ENCODE measurements at regions not wholly inside any gene's neighbourhood (a gene's known extent, or its start where the extent isn't known, plus 50 kb on each side); places are given as distances from the start of the nearest gene placed in this dataset.

- no peaks in the 10 kb centered on the region for H3K36me3 Mint-ChIP-seq (ENCODE audit: low read depth)
- H3K9me3 Mint-ChIP-seq (ENCODE audit: low read depth), result no peaks in the 10 kb centered on the region
- no peaks in the 10 kb centered on the region for H3K4me1 Mint-ChIP-seq
- no peaks in the 10 kb centered on the region for H3K27me3 Mint-ChIP-seq
- CTCF ChIA-PET, result no interaction called here
- H3K4me3 Mint-ChIP-seq, result no peak overlapping the region
- POLR2A ChIA-PET, result no interaction called here
- intact Hi-C loops (cut with DNase I, micrococcal nuclease), result no loop called here
- ATAC-seq (no peak), DNase-seq (no peak)
- H3K27ac Mint-ChIP-seq, result no peak overlapping the region
Observed at GRCh38 chr5:91541696-91542095, 158.6 kb upstream of the ARRDC3 start.

GRCh38 chr5:91538179-91538578, 155.1 kb upstream of the ARRDC3 start:
- Mint-ChIP-seq H3K27me3 (no peaks in the 10 kb centered on the region), H3K4me1 (no peaks in the 10 kb centered on the region), H3K27ac (no peak overlapping the region), H3K4me3 (no peak overlapping the region), H3K36me3 (ENCODE audit: low read depth) (no peaks in the 10 kb centered on the region), H3K9me3 (ENCODE audit: low read depth) (no peaks in the 10 kb centered on the region)
- ChIA-PET POLR2A (no interaction called here), CTCF (interaction anchor here (0.6 kb wide), 1 partner anchor 39 kb away, joined by 3 read pairs; no protein-coding TSS in a partner anchor)
- intact Hi-C loops (cut with DNase I, micrococcal nuclease), result no loop called here
- DNase-seq (no peak), ATAC-seq (no peak)

GRCh38 chr5:91535499-91535898, 152.4 kb upstream of the ARRDC3 start:
- CTCF ChIA-PET, result no interaction called here
- H3K4me1 Mint-ChIP-seq, result no peaks in the 10 kb centered on the region
- H3K4me3 Mint-ChIP-seq, result no peak overlapping the region
- no peaks in the 10 kb centered on the region for H3K36me3 Mint-ChIP-seq (ENCODE audit: low read depth)
- no peak overlapping the region for H3K27ac Mint-ChIP-seq
- H3K27me3 Mint-ChIP-seq, result no peaks in the 10 kb centered on the region
- ATAC-seq (no peak), DNase-seq (no peak)
- intact Hi-C loops (cut with DNase I, micrococcal nuclease), result no loop called here
- POLR2A ChIA-PET, result no interaction called here
- H3K9me3 Mint-ChIP-seq (ENCODE audit: low read depth), result no peaks in the 10 kb centered on the region

- Mint-ChIP-seq H3K27ac (no peak overlapping the region), H3K27me3 (no peaks in the 10 kb centered on the region), H3K4me3 (no peak overlapping the region), H3K4me1 (no peaks in the 10 kb centered on the region), H3K9me3 (ENCODE audit: low read depth) (peaks cover 1% of the 10 kb centered on the region), H3K36me3 (ENCODE audit: low read depth) (no peaks in the 10 kb centered on the region)
- intact Hi-C loops (cut with DNase I, micrococcal nuclease), result no loop called here
- ChIA-PET CTCF (no interaction called here), POLR2A (no interaction called here)
- DNase-seq (no peak), ATAC-seq (no peak)
Observed at GRCh38 chr5:91534332-91534731, 151.2 kb upstream of the ARRDC3 start.

GRCh38 chr5:91532779-91533178, 149.7 kb upstream of the ARRDC3 start:
- Mint-ChIP-seq H3K4me3 (no peak overlapping the region), H3K27ac (no peak overlapping the region), H3K27me3 (no peaks in the 10 kb centered on the region), H3K36me3 (ENCODE audit: low read depth) (no peaks in the 10 kb centered on the region), H3K9me3 (ENCODE audit: low read depth) (peaks cover 4% of the 10 kb centered on the region), H3K4me1 (no peaks in the 10 kb centered on the region)
- intact Hi-C loops (cut with DNase I, micrococcal nuclease), result no loop called here
- POLR2A ChIA-PET, result no interaction called here
- ATAC-seq, result no peak
- CTCF ChIA-PET, result no interaction called here
- no peak for DNase-seq

- Mint-ChIP-seq H3K9me3 (ENCODE audit: low read depth) (peaks cover 4% of the 10 kb centered on the region), H3K4me1 (no peaks in the 10 kb centered on the region), H3K27ac (no peak overlapping the region), H3K27me3 (no peaks in the 10 kb centered on the region), H3K4me3 (no peak overlapping the region), H3K36me3 (ENCODE audit: low read depth) (no peaks in the 10 kb centered on the region)
- ATAC-seq, result no peak
- CTCF ChIA-PET, result no interaction called here
- DNase-seq, result no peak
- intact Hi-C loops (cut with DNase I, micrococcal nuclease), result no loop called here
- POLR2A ChIA-PET, result no interaction called here
Observed at GRCh38 chr5:91532281-91532680, 149.2 kb upstream of the ARRDC3 start.

- no peak overlapping the region for H3K27ac Mint-ChIP-seq
- H3K36me3 Mint-ChIP-seq (ENCODE audit: low read depth), result no peaks in the 10 kb centered on the region
- no peaks in the 10 kb centered on the region for H3K27me3 Mint-ChIP-seq
- peaks cover 4% of the 10 kb centered on the region for H3K9me3 Mint-ChIP-seq (ENCODE audit: low read depth)
- ChIA-PET POLR2A (no interaction called here), CTCF (interaction anchor here (0.8 kb wide), 1 partner anchor 92 kb away, joined by 4 read pairs; no protein-coding TSS in a partner anchor)
- intact Hi-C loops (cut with DNase I, micrococcal nuclease), result no loop called here
- H3K4me3 Mint-ChIP-seq, result no peak overlapping the region
- ATAC-seq, result no peak
- H3K4me1 Mint-ChIP-seq, result no peaks in the 10 kb centered on the region
- no peak for DNase-seq
Observed at GRCh38 chr5:91528831-91529230, 145.7 kb upstream of the ARRDC3 start.

- intact Hi-C loops (cut with DNase I, micrococcal nuclease), result no loop called here
- Mint-ChIP-seq H3K27ac (no peak overlapping the region), H3K36me3 (ENCODE audit: low read depth) (no peaks in the 10 kb centered on the region), H3K27me3 (no peaks in the 10 kb centered on the region), H3K9me3 (ENCODE audit: low read depth) (no peaks in the 10 kb centered on the region), H3K4me3 (no peak overlapping the region), H3K4me1 (no peaks in the 10 kb centered on the region)
- DNase-seq, result no peak
- ChIA-PET CTCF (no interaction called here), POLR2A (no interaction called here)
- no peak for ATAC-seq
Observed at GRCh38 chr5:91521785-91522184, 138.7 kb upstream of the ARRDC3 start.

- intact Hi-C loops (cut with DNase I, micrococcal nuclease), result no loop called here
- no peak for ATAC-seq
- DNase-seq, result no peak
- H3K4me3 Mint-ChIP-seq, result no peak overlapping the region
- ChIA-PET CTCF (no interaction called here), POLR2A (no interaction called here)
- H3K27ac Mint-ChIP-seq, result no peak overlapping the region
- H3K36me3 Mint-ChIP-seq (ENCODE audit: low read depth), result no peaks in the 10 kb centered on the region
- H3K4me1 Mint-ChIP-seq, result no peaks in the 10 kb centered on the region
- H3K9me3 Mint-ChIP-seq (ENCODE audit: low read depth), result no peaks in the 10 kb centered on the region
- H3K27me3 Mint-ChIP-seq, result peaks cover under 1% of the 10 kb centered on the region
Observed at GRCh38 chr5:91521334-91521733, 138.2 kb upstream of the ARRDC3 start.

- H3K4me3 Mint-ChIP-seq, result no peak overlapping the region
- H3K4me1 Mint-ChIP-seq, result no peaks in the 10 kb centered on the region
- ChIA-PET POLR2A (no interaction called here), CTCF (interaction anchor here (0.8 to 1.5 kb wide), 2 partner anchors 14 to 25 kb away, joined by 3 to 6 read pairs; no protein-coding TSS in a partner anchor)
- H3K36me3 Mint-ChIP-seq (ENCODE audit: low read depth), result no peaks in the 10 kb centered on the region
- intact Hi-C loops (cut with DNase I, micrococcal nuclease), result no loop called here
- no peaks in the 10 kb centered on the region for H3K9me3 Mint-ChIP-seq (ENCODE audit: low read depth)
- H3K27me3 Mint-ChIP-seq, result peaks cover 2% of the 10 kb centered on the region
- H3K27ac Mint-ChIP-seq, result no peak overlapping the region
- ATAC-seq, result no peak
- no peak for DNase-seq
Observed at GRCh38 chr5:91514400-91514799, 131.3 kb upstream of the ARRDC3 start.

GRCh38 chr5:91503321-91503720, 120.2 kb upstream of the ARRDC3 start:
- CTCF ChIA-PET, result no interaction called here

GRCh38 chr5:91500758-91501157, 117.6 kb upstream of the ARRDC3 start:
- Mint-ChIP-seq H3K4me3 (no peak overlapping the region), H3K9me3 (ENCODE audit: low read depth) (no peaks in the 10 kb centered on the region), H3K27me3 (no peaks in the 10 kb centered on the region), H3K4me1 (no peaks in the 10 kb centered on the region), H3K36me3 (ENCODE audit: low read depth) (no peaks in the 10 kb centered on the region), H3K27ac (no peak overlapping the region)
- ATAC-seq (no peak), DNase-seq (no peak)
- intact Hi-C loops (cut with DNase I, micrococcal nuclease), result loop anchor here (1.0 to 10.0 kb wide), 2 partner anchors 134 to 141 kb away; no protein-coding TSS in a partner anchor
- POLR2A ChIA-PET, result no interaction called here
- CTCF ChIA-PET, result interaction anchor here (1.3 kb wide), 2 partner anchors 11 to 14 kb away, joined by 5 to 6 read pairs; no protein-coding TSS in a partner anchor

More at GRCh38 chr5:91503321-91503720, 120.2 kb upstream of the ARRDC3 start:
- Mint-ChIP-seq H3K36me3 (ENCODE audit: low read depth) (no peaks in the 10 kb centered on the region), H3K27me3 (no peaks in the 10 kb centered on the region), H3K27ac (no peak overlapping the region), H3K9me3 (ENCODE audit: low read depth) (no peaks in the 10 kb centered on the region), H3K4me3 (no peak overlapping the region), H3K4me1 (no peaks in the 10 kb centered on the region)
- DNase-seq (no peak), ATAC-seq (no peak)
- intact Hi-C loops (cut with DNase I, micrococcal nuclease), result loop anchor here in 1 of 2 experiments (10.0 kb wide), 1 partner anchor 131 kb away; no protein-coding TSS in a partner anchor
- POLR2A ChIA-PET, result no interaction called here

Measured in activated CD4-positive, alpha-beta T cell treated with anti-CD3 and anti-CD28 coated beads for 36 hours (primary cell).